ENCODE measurements at regions not wholly inside any gene's neighbourhood (a gene's known extent, or its start where the extent isn't known, plus 50 kb on each side); places are given as distances from the start of the nearest gene placed in this dataset.

- DNase-seq (ENCODE audit: low spot score) (no peak), ATAC-seq (no peak)
- Mint-ChIP-seq H3K9me3 (peaks cover 6% of the 10 kb centered on the region), H3K27ac (no peak overlapping the region), H3K27me3 (peaks cover 18 to 27% of the 10 kb centered on the region in 2 donors), H3K4me3 (peak overlapping the region; percentile 60), H3K36me3 (no peaks in the 10 kb centered on the region), H3K4me1 (ENCODE audit: low read depth in 2 of 2) (peaks cover 13 to 15% of the 10 kb centered on the region in 2 donors)
Measured at GRCh38 chr21:41112740-41113692, 54.9 kb upstream of the BACE2 start.

DNA sequence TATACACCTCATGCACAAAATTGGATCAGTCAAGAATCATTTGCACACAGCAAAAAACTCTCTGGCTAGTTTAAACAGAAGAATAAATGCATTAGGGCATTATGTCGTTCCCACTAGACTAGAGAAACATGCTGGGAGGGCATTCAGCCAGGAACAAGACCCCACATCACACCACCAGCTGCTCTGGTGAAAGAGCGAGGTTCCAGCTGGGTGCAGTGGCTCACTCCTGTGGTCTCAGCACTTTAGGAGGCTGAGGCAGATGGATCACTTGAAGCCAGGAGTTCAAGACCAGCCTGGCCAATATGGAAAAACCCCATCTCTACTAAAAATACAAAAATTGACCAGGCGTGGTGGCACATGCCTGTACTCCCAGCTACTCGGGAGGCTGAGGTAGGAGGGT, 52.1 kb upstream of the BACE2 start:
- no peak for DNase-seq (ENCODE audit: low spot score)
- H3K4me1 Mint-ChIP-seq (ENCODE audit: low read depth in 2 of 2), result peaks cover 13 to 15% of the 10 kb centered on the region in 2 donors
- no peak overlapping the region for H3K27ac Mint-ChIP-seq
- no peaks in the 10 kb centered on the region for H3K36me3 Mint-ChIP-seq
- H3K27me3 Mint-ChIP-seq, result peaks cover 10 to 12% of the 10 kb centered on the region in 2 donors
- no peak for ATAC-seq
- no peak overlapping the region for H3K4me3 Mint-ChIP-seq
- H3K9me3 Mint-ChIP-seq, result peaks cover 6% of the 10 kb centered on the region
